Endodermal cell (in vitro differentiated cells): ENCODE measurements at regions not wholly inside any gene's neighbourhood (a gene's known extent, or its start where the extent isn't known, plus 50 kb on each side); places are given as distances from the start of the nearest gene placed in this dataset.

ENCODE experiments used
- DNase-seq: peaks from one replicate; pipeline ENCODE4 v3.0.0-alpha.2; 2017
- H3K27ac ChIP-seq: 2 replicates; pipeline ENCODE4 v1.5.1; 2013; ENCODE audit warnings: mild to moderate bottlenecking, low read depth, low read length, moderate library complexity
- H3K27me3 ChIP-seq: 2 replicates; pipeline ENCODE4 v1.6.1; 2013; ENCODE audit warnings: mild to moderate bottlenecking, low read length, moderate library complexity; ENCODE audit not compliant: insufficient read depth, control insufficient read depth, poor library complexity, severe bottlenecking
- H3K36me3 ChIP-seq: 2 replicates; pipeline ENCODE4 v1.7.0; 2013; ENCODE audit warnings: mild to moderate bottlenecking, low read length, moderate library complexity; ENCODE audit not compliant: control insufficient read depth, insufficient read depth
- H3K4me1 ChIP-seq: one replicate; pipeline ENCODE4 v1.7.0; 2013; ENCODE audit warnings: low read length; ENCODE audit not compliant: control insufficient read depth, insufficient read depth
- H3K4me3 ChIP-seq: 2 replicates; pipeline ENCODE4 v1.5.1; 2013; ENCODE audit warnings: mild to moderate bottlenecking, low read length, moderate library complexity
- H3K9ac ChIP-seq: 2 replicates; pipeline ENCODE4 v1.6.1; 2013; ENCODE audit warnings: mild to moderate bottlenecking, low read length, moderate library complexity; ENCODE audit not compliant: poor library complexity, severe bottlenecking; ENCODE audit errors: extremely low read depth
- H3K9me3 ChIP-seq: 2 replicates; pipeline ENCODE4 v1.6.1; 2013; ENCODE audit warnings: mild to moderate bottlenecking, low read length, moderate library complexity; ENCODE audit not compliant: control insufficient read depth
- H3K27ac Mint-ChIP-seq: 2 replicates; pipeline ENCODE4 v1.8.0; 2020; ENCODE audit warnings: mixed read lengths
- H3K27me3 Mint-ChIP-seq: 2 replicates; pipeline ENCODE4 v1.8.0; 2021; ENCODE audit warnings: mild to moderate bottlenecking, mixed read lengths; ENCODE audit not compliant: insufficient read depth
- H3K36me3 Mint-ChIP-seq: 2 replicates; pipeline ENCODE4 v1.8.0; 2020; ENCODE audit warnings: low read depth, mixed read lengths
- H3K4me1 Mint-ChIP-seq: 2 replicates; pipeline ENCODE4 v1.8.0; 2020; ENCODE audit warnings: mixed read lengths
- H3K4me3 Mint-ChIP-seq: 2 replicates; pipeline ENCODE4 v1.8.0; 2020; ENCODE audit warnings: mild to moderate bottlenecking, moderate library complexity, mixed read lengths
- H3K9me3 Mint-ChIP-seq: 2 replicates; pipeline ENCODE4 v1.8.0; 2020; ENCODE audit warnings: mild to moderate bottlenecking, mixed read lengths
- CTCF ChIP-seq: fragments of 200-600 bp; sonication (generic); conservative IDR thresholded peaks from 2 replicates; pipeline ENCODE4 v1.5.0; 2021; ENCODE audit warnings: antibody characterized with exemption, mild to moderate bottlenecking
- WGBS, 2 experiments: methylation state at CpG; one replicate each; pipeline versions ENCODE4 v1.1.5 to v1.1.7; 2013; ENCODE audit warnings: missing lambda C conversion rate in 2 of 2, mixed read lengths in 1 of 2; ENCODE audit not compliant: insufficient coverage in 1 of 2, insufficient read length in 1 of 2; 5-methylcytosine and 5-hydroxymethylcytosine counted together

- no peak overlapping the region for H3K27ac Mint-ChIP-seq
- TF ChIP-seq CTCF = no peak
Measured at GRCh38 chr7:7014827-7015595, 167.3 kb upstream of the C1GALT1 start.

GRCh38 chr7:7017707-7018280 lies 164.6 kb upstream of the C1GALT1 start:
- no peak overlapping the region for H3K9ac ChIP-seq
- DNase-seq = no peak
- Mint-ChIP-seq H3K27me3 (no peaks in the 10 kb centered on the region), H3K4me3 (no peak overlapping the region), H3K4me1 (peaks cover 21% of the 10 kb centered on the region), H3K36me3 (no peaks in the 10 kb centered on the region), H3K9me3 (no peaks in the 10 kb centered on the region), H3K27ac (no peak overlapping the region)
- peaks cover 21% of the 10 kb centered on the region for H3K4me1 ChIP-seq
- no peak overlapping the region for H3K4me3 ChIP-seq
- 90 to 100% methylated on average over 2 to 4 of the region's 4 CpGs for WGBS, 2 experiments
- H3K27me3 ChIP-seq = no peaks in the 10 kb centered on the region
- peaks cover 26% of the 10 kb centered on the region for H3K9me3 ChIP-seq
- no peaks in the 10 kb centered on the region for H3K36me3 ChIP-seq
- H3K27ac ChIP-seq = no peak overlapping the region
- no peak for TF ChIP-seq CTCF

More at GRCh38 chr7:7014827-7015595, 167.3 kb upstream of the C1GALT1 start:
- Mint-ChIP-seq H3K36me3 (peaks cover 13% of the 10 kb centered on the region), H3K4me3 (no peak overlapping the region), H3K4me1 (peaks cover 24% of the 10 kb centered on the region), H3K27me3 (no peaks in the 10 kb centered on the region), H3K9me3 (peaks cover 26% of the 10 kb centered on the region)
- H3K27ac ChIP-seq = no peak overlapping the region
- peaks cover 24% of the 10 kb centered on the region for H3K4me1 ChIP-seq
- H3K36me3 ChIP-seq = no peaks in the 10 kb centered on the region
- no peak overlapping the region for H3K9ac ChIP-seq
- H3K27me3 ChIP-seq = no peaks in the 10 kb centered on the region
- DNase-seq = no peak
- H3K4me3 ChIP-seq = no peak overlapping the region
- peaks cover 35% of the 10 kb centered on the region for H3K9me3 ChIP-seq
- 85 to 93% methylated on average over 4 to 6 of the region's 6 CpGs for WGBS, 2 experiments

GRCh38 chr7:7018290-7018689 lies 164.1 kb upstream of the C1GALT1 start:
- WGBS, 2 experiments = 92% methylated on average over 1 of the region's 1 CpG; no CpG with 5 or more reads in 1 of the 2 experiments
- H3K36me3 ChIP-seq = no peaks in the 10 kb centered on the region

More at GRCh38 chr7:7018290-7018689, 164.1 kb upstream of the C1GALT1 start:
- Mint-ChIP-seq H3K36me3 (no peaks in the 10 kb centered on the region), H3K4me3 (no peak overlapping the region), H3K27ac (no peak overlapping the region), H3K9me3 (no peaks in the 10 kb centered on the region), H3K27me3 (no peaks in the 10 kb centered on the region), H3K4me1 (peaks cover 17% of the 10 kb centered on the region)
- TF ChIP-seq CTCF = no peak
- Histone ChIP-seq H3K9ac (no peak overlapping the region), H3K4me1 (peaks cover 19% of the 10 kb centered on the region), H3K27me3 (no peaks in the 10 kb centered on the region), H3K9me3 (peaks cover 26% of the 10 kb centered on the region), H3K4me3 (no peak overlapping the region), H3K27ac (no peak overlapping the region)
- DNase-seq = no peak
